ENCODE measurements at regions not wholly inside any gene's neighbourhood (a gene's known extent, or its start where the extent isn't known, plus 50 kb on each side); places are given as distances from the start of the nearest gene placed in this dataset.

DNA sequence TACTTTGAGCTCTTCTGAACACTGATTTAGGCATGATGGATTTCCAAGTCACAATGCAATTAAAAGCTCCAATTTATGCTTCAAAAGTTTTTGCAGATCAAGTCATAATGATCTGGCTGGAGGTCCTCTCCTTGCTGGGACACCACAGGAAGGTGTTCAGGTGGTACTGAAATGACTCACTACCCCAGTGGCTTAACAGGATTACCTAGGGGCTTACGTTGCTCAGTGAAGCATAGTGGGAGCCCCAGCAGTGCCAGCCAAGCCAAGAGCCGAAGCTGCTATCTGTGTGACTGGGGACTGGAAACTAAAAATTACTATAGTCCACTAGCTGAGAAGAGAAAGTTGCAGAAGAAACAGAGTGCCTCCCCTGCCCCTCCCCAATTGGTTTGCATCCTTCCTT, 110.1 kb upstream of the LPP start:
- H3K36me3 ChIP-seq: no peaks in the 10 kb centered on the region
- TF ChIP-seq, protein P1, sequence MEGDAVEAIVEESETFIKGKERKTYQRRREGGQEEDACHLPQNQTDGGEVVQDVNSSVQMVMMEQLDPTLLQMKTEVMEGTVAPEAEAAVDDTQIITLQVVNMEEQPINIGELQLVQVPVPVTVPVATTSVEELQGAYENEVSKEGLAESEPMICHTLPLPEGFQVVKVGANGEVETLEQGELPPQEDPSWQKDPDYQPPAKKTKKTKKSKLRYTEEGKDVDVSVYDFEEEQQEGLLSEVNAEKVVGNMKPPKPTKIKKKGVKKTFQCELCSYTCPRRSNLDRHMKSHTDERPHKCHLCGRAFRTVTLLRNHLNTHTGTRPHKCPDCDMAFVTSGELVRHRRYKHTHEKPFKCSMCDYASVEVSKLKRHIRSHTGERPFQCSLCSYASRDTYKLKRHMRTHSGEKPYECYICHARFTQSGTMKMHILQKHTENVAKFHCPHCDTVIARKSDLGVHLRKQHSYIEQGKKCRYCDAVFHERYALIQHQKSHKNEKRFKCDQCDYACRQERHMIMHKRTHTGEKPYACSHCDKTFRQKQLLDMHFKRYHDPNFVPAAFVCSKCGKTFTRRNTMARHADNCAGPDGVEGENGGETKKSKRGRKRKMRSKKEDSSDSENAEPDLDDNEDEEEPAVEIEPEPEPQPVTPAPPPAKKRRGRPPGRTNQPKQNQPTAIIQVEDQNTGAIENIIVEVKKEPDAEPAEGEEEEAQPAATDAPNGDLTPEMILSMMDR (IDR thresholded peaks at IDR 0.05): no peak
- no peak overlapping the region for H3K4me3 ChIP-seq
- intact Hi-C loops (cut with DNase I): no loop called here
- no peak overlapping the region for H3K27ac ChIP-seq
- H3K27me3 ChIP-seq: no peaks in the 10 kb centered on the region
- ATAC-seq (no peak), DNase-seq (no peak)
- H3K9me3 ChIP-seq: no peaks in the 10 kb centered on the region
- no peaks in the 10 kb centered on the region for H3K4me1 ChIP-seq

DNA sequence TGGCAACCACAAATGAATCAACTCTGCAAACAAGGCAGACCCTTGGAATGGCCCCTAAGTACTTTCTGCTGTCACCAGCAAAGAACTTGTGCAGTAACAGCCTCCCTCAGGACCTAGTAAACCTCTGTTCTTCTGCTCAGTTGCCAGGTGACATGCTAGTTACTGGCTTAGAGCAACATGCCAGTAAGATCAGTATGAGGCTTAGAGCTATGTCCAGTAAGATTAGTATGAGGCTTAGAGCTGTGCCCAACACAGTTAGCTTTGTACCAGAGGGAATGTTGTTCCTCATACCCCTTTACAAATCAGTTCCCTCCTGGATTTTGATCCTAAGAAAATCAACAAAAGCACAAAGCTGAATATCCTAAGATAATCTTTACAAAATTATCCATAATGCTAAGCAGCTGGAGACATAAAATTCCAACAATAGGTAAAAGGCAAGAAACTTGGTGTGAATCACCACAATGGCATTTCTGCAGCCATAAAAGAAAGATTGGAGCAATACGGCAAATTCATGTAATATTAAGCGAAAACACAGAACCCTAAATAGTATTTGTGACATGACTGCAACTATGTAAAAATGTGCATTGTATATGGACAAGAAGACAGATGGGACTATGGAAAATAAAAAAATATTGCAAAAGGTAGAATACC, 107.3 kb upstream of the LPP start:
- H3K4me3 ChIP-seq: no peak overlapping the region
- TF ChIP-seq, protein P1 (IDR thresholded peaks at IDR 0.05): no peak
- H3K9me3 ChIP-seq: no peaks in the 10 kb centered on the region
- ATAC-seq (no peak), DNase-seq (no peak)
- H3K27me3 ChIP-seq: no peaks in the 10 kb centered on the region
- no peak overlapping the region for H3K27ac ChIP-seq
- H3K36me3 ChIP-seq: no peaks in the 10 kb centered on the region
- intact Hi-C loops (cut with DNase I): no loop called here
- peaks cover 0 to 9% of the 10 kb centered on the region in 2 donors for H3K4me1 ChIP-seq

DNA sequence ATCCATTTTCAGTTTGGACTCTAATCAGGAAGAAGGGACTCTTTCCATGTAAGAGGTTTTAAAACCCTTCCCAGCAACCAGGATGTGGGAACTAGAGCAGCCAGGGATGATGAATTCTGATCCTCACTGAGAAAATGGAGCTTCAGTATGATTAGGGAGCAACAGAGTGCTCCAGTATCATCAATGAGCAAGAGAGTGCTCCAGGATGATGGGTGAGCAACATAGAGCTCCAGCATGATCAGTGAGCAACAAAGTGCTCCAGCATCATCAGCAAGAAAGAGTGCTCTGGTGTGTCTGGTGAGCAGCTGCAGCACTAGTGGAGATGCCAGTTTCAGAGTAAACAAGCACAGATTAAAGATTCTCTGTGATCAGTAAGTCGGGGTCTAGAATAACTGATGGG, 106.4 kb upstream of the LPP start:
- TF ChIP-seq, protein P1 (IDR thresholded peaks at IDR 0.05): no peak
- no peaks in the 10 kb centered on the region for H3K36me3 ChIP-seq
- no peaks in the 10 kb centered on the region for H3K27me3 ChIP-seq
- H3K9me3 ChIP-seq: no peaks in the 10 kb centered on the region
- DNase-seq (no peak), ATAC-seq (no peak)
- no peak overlapping the region for H3K4me3 ChIP-seq
- intact Hi-C loops (cut with DNase I): no loop called here
- no peak overlapping the region for H3K27ac ChIP-seq
- peaks cover 2 to 11% of the 10 kb centered on the region in 2 donors for H3K4me1 ChIP-seq

DNA sequence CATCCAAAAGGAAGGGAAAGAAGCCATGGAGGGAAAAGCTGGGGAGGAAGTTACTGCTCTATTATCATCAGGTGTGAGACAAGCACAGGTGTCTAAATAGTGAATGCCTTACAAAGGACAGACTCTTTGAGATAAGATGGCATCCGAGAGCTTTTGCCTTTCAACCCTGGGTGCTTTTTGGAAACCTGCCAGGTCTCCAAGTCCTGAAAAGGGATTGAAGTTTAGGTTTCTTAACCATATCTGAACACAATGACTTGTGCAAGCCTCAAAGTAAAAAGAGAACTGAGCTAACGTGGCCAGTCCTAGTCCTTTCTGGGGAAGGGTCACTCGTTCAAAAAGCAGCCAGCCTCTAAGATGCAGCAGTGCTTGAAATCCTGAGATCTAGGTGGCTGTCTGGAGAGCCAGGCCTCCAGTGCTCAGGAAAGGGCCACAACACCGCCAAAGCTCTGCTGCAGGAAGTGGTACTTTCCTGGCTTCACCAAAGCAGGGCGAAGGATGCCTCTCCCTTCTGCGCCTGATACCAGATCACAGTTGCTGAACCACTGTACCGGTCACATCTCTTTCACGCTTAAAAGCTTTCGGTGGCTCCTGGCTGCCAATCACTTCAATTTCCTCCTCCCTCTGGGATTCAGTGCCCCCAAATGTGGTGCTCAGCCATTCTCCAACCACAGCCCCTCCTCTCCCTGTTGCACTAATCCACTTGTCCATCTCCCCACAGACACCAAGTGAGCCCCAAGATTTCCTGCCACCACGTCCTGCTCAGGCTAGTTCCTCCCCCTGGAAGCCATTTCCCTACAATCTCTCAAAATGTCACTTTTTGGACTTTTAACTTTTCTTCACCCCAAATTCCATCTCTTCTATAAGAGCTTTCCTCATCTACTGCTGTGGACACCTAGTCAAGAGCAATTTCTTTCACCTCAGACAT, 104.1 kb upstream of the LPP start:
- TF ChIP-seq, protein P1 (IDR thresholded peaks at IDR 0.05): no peak
- no peaks in the 10 kb centered on the region for H3K9me3 ChIP-seq
- DNase-seq: no peak
- H3K4me3 ChIP-seq: no peak overlapping the region
- H3K27me3 ChIP-seq: no peaks in the 10 kb centered on the region
- intact Hi-C loops (cut with DNase I): no loop called here
- ATAC-seq: no peak
- H3K4me1 ChIP-seq: peaks cover 7 to 18% of the 10 kb centered on the region in 2 donors
- no peaks in the 10 kb centered on the region for H3K36me3 ChIP-seq
- no peak overlapping the region for H3K27ac ChIP-seq

DNA sequence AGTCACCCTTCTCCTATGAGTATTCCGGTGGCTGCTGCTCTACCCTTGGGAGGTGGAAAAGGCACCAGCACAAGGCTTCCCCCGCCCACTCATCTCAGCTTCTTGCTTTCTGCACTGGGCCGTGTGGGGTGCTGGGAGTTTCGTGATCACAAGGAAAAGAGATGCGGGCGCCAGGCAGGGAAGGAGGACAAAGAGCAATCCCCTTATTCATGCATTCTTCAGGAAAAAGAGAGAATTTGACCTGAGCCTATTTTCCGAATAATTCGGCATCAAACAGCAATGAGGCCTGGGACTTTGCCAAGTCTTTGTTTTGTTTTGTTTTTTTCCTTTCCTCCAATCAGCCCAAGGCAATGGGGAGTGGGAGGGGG, 102.2 kb upstream of the LPP start:
- Histone ChIP-seq H3K27ac (peak overlapping the region in 1 of 2 donors; percentile 53), H3K9me3 (no peaks in the 10 kb centered on the region), H3K36me3 (no peaks in the 10 kb centered on the region), H3K4me1 (peaks cover 7 to 18% of the 10 kb centered on the region in 2 donors), H3K27me3 (no peaks in the 10 kb centered on the region), H3K4me3 (no peak overlapping the region)
- DNase-seq (peak in 1 of 4 donors; percentile 36), ATAC-seq (no peak)
- TF ChIP-seq, protein P1 (IDR thresholded peaks at IDR 0.05): no peak
- intact Hi-C loops (cut with DNase I): no loop called here
